Panc1 (cell line): ENCODE measurements at regions not wholly inside any gene's neighbourhood (a gene's known extent, or its start where the extent isn't known, plus 50 kb on each side); places are given as distances from the start of the nearest gene placed in this dataset.

Experiments
- ATAC-seq: fragments of 200-7000 bp; cut with Tn5 transposase; 2 replicates; pipeline ENCODE4 v1.9.1; 2020; ENCODE audit warnings: mild to moderate bottlenecking, moderate library complexity
- BruUV-seq: library from RNA; stranded (reverse); fragments of 400-500 nt; replicated peaks from 2 replicates; lab custom pipeline; 2021; lab: Mats Ljungman, UMichigan
- CTCF ChIA-PET: fragments of 300-600 bp; sonication (Branson Sonifier 250); formaldehyde crosslinking; loops from one replicate; lab custom pipeline; 2022; ENCODE audit warnings: antibody characterized with exemption; lab: Charles Lee
- POLR2A ChIA-PET: fragments of 300-600 bp; sonication (Branson Sonifier 250); formaldehyde crosslinking; loops from one replicate; lab custom pipeline; 2022; ENCODE audit warnings: antibody characterized with exemption; lab: Charles Lee
- DNase-seq: peaks from one replicate; pipeline ENCODE4 v3.0.0-alpha.2; 2010; ENCODE audit warnings: low read depth, low spot score
- H3K27ac ChIP-seq: 2 replicates; pipeline ENCODE4 v1.5.1; 2011; ENCODE audit warnings: mild to moderate bottlenecking, low read length, inconsistent platforms
- H3K27me3 ChIP-seq: fragments of 200-500 bp; sonication (Bioruptor generic); 2 replicates; pipeline ENCODE4 v1.6.0; 2014; ENCODE audit warnings: low read length, inconsistent platforms; ENCODE audit not compliant: control insufficient read depth, insufficient read depth
- H3K36me3 ChIP-seq: fragments of 200-500 bp; sonication (Bioruptor generic); 2 replicates; pipeline ENCODE4 v1.5.1; 2014; ENCODE audit warnings: inconsistent platforms, mild to moderate bottlenecking, low read length, moderate library complexity; ENCODE audit not compliant: control insufficient read depth, insufficient read depth
- H3K4me1 ChIP-seq: 2 replicates; pipeline ENCODE4 v1.5.1; 2011; ENCODE audit warnings: inconsistent platforms, mild to moderate bottlenecking, low read length, moderate library complexity; ENCODE audit not compliant: control insufficient read depth, insufficient read depth
- H3K4me3 ChIP-seq, 2 experiments: 2 replicates each; pipeline ENCODE4 v1.5.1; 2011 to 2012; ENCODE audit warnings: low read depth in 2 of 2, low read length in 2 of 2, mild to moderate bottlenecking in 2 of 2, inconsistent platforms in 1 of 2, moderate library complexity in 1 of 2
- H3K9me3 ChIP-seq: fragments of 200-500 bp; sonication (Bioruptor generic); 2 replicates; pipeline ENCODE4 v1.5.1; 2014; ENCODE audit warnings: low read depth, mild to moderate bottlenecking, inconsistent platforms, low read length, moderate library complexity; ENCODE audit not compliant: control insufficient read depth, insufficient read depth
- CTCF ChIP-seq: fragments of 450-650 bp; IDR thresholded peaks from 2 replicates; pipeline ENCODE4 v1.5.1; 2017; ENCODE audit warnings: mild to moderate bottlenecking
- POLR2AphosphoS5 ChIP-seq: IDR thresholded peaks from 2 replicates; pipeline ENCODE4 v1.6.1; 2012; ENCODE audit warnings: mild to moderate bottlenecking, low read depth, low read length, moderate library complexity
- REST ChIP-seq, 2 experiments: IDR thresholded peaks; 2 replicates each; pipeline ENCODE4 v1.6.1; 2011 to 2012; ENCODE audit warnings: low read depth in 2 of 2, control low read depth in 1 of 2, low read length in 1 of 2, mild to moderate bottlenecking in 1 of 2, moderate library complexity in 1 of 2; ENCODE audit not compliant: insufficient read depth in 1 of 2
- SIN3A ChIP-seq: IDR thresholded peaks from 2 replicates; pipeline ENCODE4 v1.6.1; 2012; ENCODE audit warnings: low read depth, mild to moderate bottlenecking, low read length, moderate library complexity, borderline replicate concordance; ENCODE audit not compliant: insufficient read depth
- TCF7L2 ChIP-seq: IDR thresholded peaks from 2 replicates; pipeline ENCODE4 v1.6.1; 2011; ENCODE audit warnings: mild to moderate bottlenecking, low read depth, low read length, inconsistent platforms
- in situ Hi-C: cut with HindIII; loops from 2 replicates; pipeline ENCODE4 v1.10.0; 2016; ENCODE audit warnings: low sequenced_read_pairs, low pct_unique_long_range_greater_than_20kb
- intact Hi-C: fragments of 100-400 bp; cut with micrococcal nuclease; formaldehyde crosslinking; loops from one replicate; pipeline ENCODE4 v1.10.0; 2022; ENCODE audit not compliant: unreplicated experiment

- CTCF ChIA-PET: no interaction called here
- no peaks in the 10 kb centered on the region for H3K9me3 ChIP-seq
- in situ Hi-C loops (no loop called here), intact Hi-C loops (no loop called here)
- H3K27me3 ChIP-seq: no peaks in the 10 kb centered on the region
- H3K36me3 ChIP-seq: no peaks in the 10 kb centered on the region
- DNase-seq (no peak), ATAC-seq (no peak)
- no TSS peak for BruUV-seq
- H3K27ac ChIP-seq: no peak overlapping the region
- H3K4me3 ChIP-seq: no peak overlapping the region
- TF ChIP-seq CTCF (no peak), TCF7L2 (no peak), REST (IDR thresholded peaks at IDR 0.05; ENCODE audit: insufficient read depth in 1 of 2, low read depth in 2 of 2, low read length in 1 of 2) (no peak), POLR2AphosphoS5 (no peak), SIN3A (no peak)
- no peaks in the 10 kb centered on the region for H3K4me1 ChIP-seq
- POLR2A ChIA-PET: no interaction called here
Observed at GRCh38 chr5:2532809-2533208, 218.7 kb downstream of the IRX2 start.

GRCh38 chr5:2531318-2531717, 220.2 kb downstream of the IRX2 start:
- TF ChIP-seq REST (IDR thresholded peaks at IDR 0.05; ENCODE audit: insufficient read depth in 1 of 2, low read depth in 2 of 2, low read length in 1 of 2) (no peak), TCF7L2 (no peak), CTCF (no peak), POLR2AphosphoS5 (no peak), SIN3A (no peak)

More at GRCh38 chr5:2531318-2531717, 220.2 kb downstream of the IRX2 start:
- no peaks in the 10 kb centered on the region for H3K36me3 ChIP-seq
- no peaks in the 10 kb centered on the region for H3K27me3 ChIP-seq
- no peaks in the 10 kb centered on the region for H3K9me3 ChIP-seq
- ATAC-seq (no peak), DNase-seq (no peak)
- POLR2A ChIA-PET: no interaction called here
- CTCF ChIA-PET: no interaction called here
- intact Hi-C loops (no loop called here), in situ Hi-C loops (no loop called here)
- no TSS peak for BruUV-seq
- no peak overlapping the region for H3K27ac ChIP-seq
- H3K4me1 ChIP-seq: no peaks in the 10 kb centered on the region
- H3K4me3 ChIP-seq: no peak overlapping the region
